Tibial nerve (tissue), 4 donors: ENCODE measurements at regions not wholly inside any gene's neighbourhood (a gene's known extent, or its start where the extent isn't known, plus 50 kb on each side); places are given as distances from the start of the nearest gene placed in this dataset.

Experiments used
- EP300 ChIP-seq, 2 donors: sonication (generic); formaldehyde crosslinking; IDR thresholded peaks; one replicate each; pipeline ENCODE4 v1.6.1; 2017; ENCODE audit warnings: antibody characterized with exemption in 2 of 2, mild to moderate bottlenecking in 1 of 2
- POLR2A ChIP-seq, 2 donors: fragments of 450-650 bp; IDR thresholded peaks; one replicate each; pipeline ENCODE4 v1.6.1; 2017; ENCODE audit warnings: antibody characterized with exemption in 2 of 2, mild to moderate bottlenecking in 2 of 2, moderate library complexity in 2 of 2
- TF ChIP-seq, protein P1 (sequence below), 5 experiments: fragments of 200-600 bp in 3 of 5; fragments of 450-650 bp in 2 of 5; sonication (generic) in 3 of 5; IDR thresholded peaks; one replicate each; pipeline ENCODE4 v1.5.1; 2016 to 2019; ENCODE audit warnings: antibody characterized with exemption in 5 of 5, mild to moderate bottlenecking in 3 of 5, moderate library complexity in 2 of 5

DNA sequence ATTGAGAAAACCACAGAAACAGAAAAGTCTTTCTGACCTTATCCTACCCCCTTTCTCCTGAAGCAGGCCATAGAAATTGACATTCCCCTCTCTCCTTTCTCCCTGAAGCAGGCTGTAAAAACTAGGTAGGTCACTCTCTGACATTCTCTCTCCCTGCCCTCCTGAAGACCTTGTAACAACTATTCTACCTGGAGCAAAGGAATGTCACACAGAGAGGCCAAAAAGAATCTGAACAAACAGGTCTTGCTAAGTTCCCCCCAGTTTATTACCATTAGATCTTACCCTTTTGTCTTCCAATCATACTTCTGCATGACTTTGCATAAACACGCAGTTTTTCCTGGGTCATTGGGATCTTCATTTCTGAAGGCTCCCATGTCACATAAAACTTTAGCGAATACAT is 198.3 kb upstream of the GYPA start:
- TF ChIP-seq, protein P1, sequence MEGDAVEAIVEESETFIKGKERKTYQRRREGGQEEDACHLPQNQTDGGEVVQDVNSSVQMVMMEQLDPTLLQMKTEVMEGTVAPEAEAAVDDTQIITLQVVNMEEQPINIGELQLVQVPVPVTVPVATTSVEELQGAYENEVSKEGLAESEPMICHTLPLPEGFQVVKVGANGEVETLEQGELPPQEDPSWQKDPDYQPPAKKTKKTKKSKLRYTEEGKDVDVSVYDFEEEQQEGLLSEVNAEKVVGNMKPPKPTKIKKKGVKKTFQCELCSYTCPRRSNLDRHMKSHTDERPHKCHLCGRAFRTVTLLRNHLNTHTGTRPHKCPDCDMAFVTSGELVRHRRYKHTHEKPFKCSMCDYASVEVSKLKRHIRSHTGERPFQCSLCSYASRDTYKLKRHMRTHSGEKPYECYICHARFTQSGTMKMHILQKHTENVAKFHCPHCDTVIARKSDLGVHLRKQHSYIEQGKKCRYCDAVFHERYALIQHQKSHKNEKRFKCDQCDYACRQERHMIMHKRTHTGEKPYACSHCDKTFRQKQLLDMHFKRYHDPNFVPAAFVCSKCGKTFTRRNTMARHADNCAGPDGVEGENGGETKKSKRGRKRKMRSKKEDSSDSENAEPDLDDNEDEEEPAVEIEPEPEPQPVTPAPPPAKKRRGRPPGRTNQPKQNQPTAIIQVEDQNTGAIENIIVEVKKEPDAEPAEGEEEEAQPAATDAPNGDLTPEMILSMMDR (IDR thresholded peaks at IDR 0.05): no peak
- no peak for TF ChIP-seq POLR2A (IDR thresholded peaks at IDR 0.05)
- no peak for TF ChIP-seq EP300 (IDR thresholded peaks at IDR 0.05)
